HFFc6 (cell line): ENCODE measurements at regions not wholly inside any gene's neighbourhood (a gene's known extent, or its start where the extent isn't known, plus 50 kb on each side); places are given as distances from the start of the nearest gene placed in this dataset.

Source experiments
- DNase-seq: peaks from one replicate; pipeline ENCODE4 v3.0.0-alpha.2; 2018
- H3K27ac Mint-ChIP-seq: 2 replicates; pipeline ENCODE4 v1.8.0; 2020; ENCODE audit warnings: mild to moderate bottlenecking, mixed read lengths
- H3K27me3 Mint-ChIP-seq: 2 replicates; pipeline ENCODE4 v1.8.0; 2021; ENCODE audit warnings: mild to moderate bottlenecking, moderate library complexity, mixed read lengths; ENCODE audit not compliant: insufficient read depth
- H3K36me3 Mint-ChIP-seq: 2 replicates; pipeline ENCODE4 v1.8.0; 2021; ENCODE audit warnings: low read depth, mixed read lengths
- H3K4me1 Mint-ChIP-seq: 2 replicates; pipeline ENCODE4 v1.8.0; 2020; ENCODE audit warnings: low read depth, mixed read lengths
- H3K4me3 Mint-ChIP-seq: 2 replicates; pipeline ENCODE4 v1.8.0; 2020; ENCODE audit warnings: mild to moderate bottlenecking, moderate library complexity, mixed read lengths
- H3K9me3 Mint-ChIP-seq: 2 replicates; pipeline ENCODE4 v1.8.0; 2020; ENCODE audit warnings: mild to moderate bottlenecking, mixed read lengths
- TF ChIP-seq, protein P1 (sequence below): fragments of 200-600 bp; sonication (generic); IDR thresholded peaks from 2 replicates; pipeline ENCODE4 v1.5.0; 2021; ENCODE audit warnings: antibody characterized with exemption, mild to moderate bottlenecking

DNA sequence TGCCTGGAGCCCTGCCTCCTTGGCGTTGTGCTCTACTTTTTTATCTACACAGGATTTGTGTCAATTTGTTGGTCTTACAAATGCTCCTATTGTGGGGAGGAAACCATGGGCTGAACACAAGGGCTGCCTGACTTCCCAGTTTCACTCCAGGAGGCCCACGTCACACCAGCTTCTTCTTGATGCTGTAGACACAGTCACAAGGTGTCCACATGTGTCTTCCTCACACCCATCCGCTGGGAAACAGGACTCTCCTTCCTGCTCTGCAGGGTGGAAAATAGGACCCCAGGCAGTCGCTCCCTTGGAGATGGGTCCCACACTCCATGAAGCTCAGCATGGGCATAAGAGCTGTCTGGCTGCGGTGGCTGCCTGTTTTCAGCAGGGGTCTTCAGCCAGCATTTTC, 468.2 kb downstream of the EPHA4 start:
- Mint-ChIP-seq H3K4me1 (peaks cover 12% of the 10 kb centered on the region; the same call in 1 of the 2 replicates), H3K27me3 (no peaks in the 10 kb centered on the region; the same call in 1 of the 2 replicates), H3K27ac (peak overlapping the region; percentile 70; the same call in 1 of the 2 replicates), H3K4me3 (peak overlapping the region; percentile 73; the same call in 1 of the 2 replicates), H3K9me3 (no peaks in the 10 kb centered on the region), H3K36me3 (no peaks in the 10 kb centered on the region; the same call in 1 of the 2 replicates)
- no peak for DNase-seq
- TF ChIP-seq, protein P1, sequence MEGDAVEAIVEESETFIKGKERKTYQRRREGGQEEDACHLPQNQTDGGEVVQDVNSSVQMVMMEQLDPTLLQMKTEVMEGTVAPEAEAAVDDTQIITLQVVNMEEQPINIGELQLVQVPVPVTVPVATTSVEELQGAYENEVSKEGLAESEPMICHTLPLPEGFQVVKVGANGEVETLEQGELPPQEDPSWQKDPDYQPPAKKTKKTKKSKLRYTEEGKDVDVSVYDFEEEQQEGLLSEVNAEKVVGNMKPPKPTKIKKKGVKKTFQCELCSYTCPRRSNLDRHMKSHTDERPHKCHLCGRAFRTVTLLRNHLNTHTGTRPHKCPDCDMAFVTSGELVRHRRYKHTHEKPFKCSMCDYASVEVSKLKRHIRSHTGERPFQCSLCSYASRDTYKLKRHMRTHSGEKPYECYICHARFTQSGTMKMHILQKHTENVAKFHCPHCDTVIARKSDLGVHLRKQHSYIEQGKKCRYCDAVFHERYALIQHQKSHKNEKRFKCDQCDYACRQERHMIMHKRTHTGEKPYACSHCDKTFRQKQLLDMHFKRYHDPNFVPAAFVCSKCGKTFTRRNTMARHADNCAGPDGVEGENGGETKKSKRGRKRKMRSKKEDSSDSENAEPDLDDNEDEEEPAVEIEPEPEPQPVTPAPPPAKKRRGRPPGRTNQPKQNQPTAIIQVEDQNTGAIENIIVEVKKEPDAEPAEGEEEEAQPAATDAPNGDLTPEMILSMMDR = no peak

DNA sequence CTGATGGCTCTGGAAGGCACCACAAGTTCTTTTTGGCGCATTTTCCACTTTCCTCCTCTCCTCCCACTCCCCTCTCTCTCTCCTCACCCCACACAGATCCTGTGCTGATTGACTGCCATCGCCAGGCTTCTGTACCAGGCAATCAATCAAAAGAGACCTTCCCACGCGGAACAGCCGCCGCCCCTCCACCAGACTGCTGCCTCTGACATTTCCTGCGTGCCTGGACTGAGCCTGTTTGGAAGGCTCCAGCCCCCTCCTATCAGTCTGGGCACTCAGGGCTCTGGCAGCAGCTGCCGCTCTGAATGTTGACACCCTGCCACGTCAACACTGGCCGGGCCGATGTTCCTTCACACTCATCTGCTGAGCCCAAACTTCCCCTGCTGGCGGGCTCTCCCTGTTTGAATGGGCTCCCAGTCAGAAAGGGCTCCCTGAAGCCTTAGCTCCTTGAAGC, 467.7 kb downstream of the EPHA4 start:
- no peak for DNase-seq
- TF ChIP-seq, protein P1 = no peak
- Mint-ChIP-seq H3K36me3 (no peaks in the 10 kb centered on the region; the same call in 1 of the 2 replicates), H3K27me3 (no peaks in the 10 kb centered on the region; the same call in 1 of the 2 replicates), H3K27ac (peak overlapping the region; percentile 70; the same call in 1 of the 2 replicates), H3K4me1 (peaks cover 12% of the 10 kb centered on the region; the same call in 1 of the 2 replicates), H3K9me3 (no peaks in the 10 kb centered on the region), H3K4me3 (peak overlapping the region; percentile 73; the same call in 1 of the 2 replicates)

DNA sequence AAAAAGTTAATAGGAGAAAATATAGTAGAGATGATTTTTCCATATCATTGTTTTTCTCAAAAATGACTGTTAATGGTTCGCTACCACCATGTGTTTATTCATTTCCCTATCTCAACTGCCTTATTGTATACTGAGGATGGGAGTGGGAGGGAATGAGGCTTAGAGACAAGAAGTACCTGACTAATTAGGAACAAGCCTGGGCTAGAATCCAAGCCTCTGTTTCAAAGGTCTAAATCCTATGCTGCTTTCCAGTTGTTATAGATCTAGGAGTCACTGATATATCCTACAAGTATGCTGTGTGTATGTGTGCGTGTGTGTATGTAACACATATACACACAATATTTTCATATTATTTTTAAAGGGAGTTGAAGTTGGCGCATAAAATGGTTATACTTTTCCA, 465.9 kb downstream of the EPHA4 start:
- peaks cover 12% of the 10 kb centered on the region; the same call in 1 of the 2 replicates for H3K4me1 Mint-ChIP-seq
- no peaks in the 10 kb centered on the region; the same call in 1 of the 2 replicates for H3K27me3 Mint-ChIP-seq
- no peak overlapping the region for H3K4me3 Mint-ChIP-seq
- DNase-seq = no peak
- H3K9me3 Mint-ChIP-seq = no peaks in the 10 kb centered on the region
- H3K27ac Mint-ChIP-seq = no peak overlapping the region
- TF ChIP-seq, protein P1 = no peak
- H3K36me3 Mint-ChIP-seq = no peaks in the 10 kb centered on the region

DNA sequence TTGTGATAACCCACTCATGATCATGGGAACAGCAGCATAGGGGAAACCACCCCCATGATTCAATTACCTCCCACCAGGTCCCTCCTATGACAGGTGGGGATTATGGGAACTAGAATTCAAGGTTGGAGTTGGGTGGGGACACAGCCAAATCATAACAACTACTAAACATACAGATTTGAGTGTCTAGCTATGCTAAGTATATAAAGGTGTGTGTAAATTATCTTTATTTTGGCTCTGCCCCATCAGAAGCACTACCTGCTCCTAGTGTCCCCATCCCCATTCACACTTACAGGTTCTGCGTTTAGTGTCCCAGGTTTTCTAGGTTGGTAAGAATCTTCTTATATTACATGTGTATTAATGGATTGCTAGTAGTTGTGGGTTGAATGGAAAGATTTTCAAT, 464.7 kb downstream of the EPHA4 start:
- DNase-seq = no peak
- no peaks in the 10 kb centered on the region for H3K36me3 Mint-ChIP-seq
- H3K9me3 Mint-ChIP-seq = no peaks in the 10 kb centered on the region
- no peak overlapping the region for H3K4me3 Mint-ChIP-seq
- peaks cover 12% of the 10 kb centered on the region; the same call in 1 of the 2 replicates for H3K4me1 Mint-ChIP-seq
- TF ChIP-seq, protein P1 = no peak
- no peaks in the 10 kb centered on the region; the same call in 1 of the 2 replicates for H3K27me3 Mint-ChIP-seq
- no peak overlapping the region for H3K27ac Mint-ChIP-seq

DNA sequence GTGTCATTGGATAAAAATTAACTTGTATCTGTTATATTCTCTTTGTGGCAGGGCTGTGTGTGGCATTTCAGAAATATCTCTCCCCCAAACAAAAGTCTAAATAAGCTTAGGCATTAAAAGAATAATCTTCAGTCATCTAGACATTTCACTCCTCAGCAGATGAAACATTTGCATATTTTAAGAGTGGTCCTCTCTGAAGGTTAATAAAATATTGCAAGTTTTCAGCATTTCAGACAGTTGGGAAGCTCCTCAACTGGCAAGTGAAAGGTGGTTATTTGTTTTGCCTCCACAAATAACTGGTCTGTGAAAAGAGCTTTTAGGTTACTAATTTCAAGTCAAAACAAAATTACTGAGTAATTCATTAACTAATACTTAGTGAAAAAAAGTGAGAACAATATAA, 462.6 kb downstream of the EPHA4 start:
- H3K27ac Mint-ChIP-seq = no peak overlapping the region
- DNase-seq = no peak
- peaks cover 3% of the 10 kb centered on the region; the same call in 1 of the 2 replicates for H3K4me1 Mint-ChIP-seq
- TF ChIP-seq, protein P1 = no peak
- H3K4me3 Mint-ChIP-seq = no peak overlapping the region
- H3K9me3 Mint-ChIP-seq = no peaks in the 10 kb centered on the region
- H3K36me3 Mint-ChIP-seq = no peaks in the 10 kb centered on the region
- no peaks in the 10 kb centered on the region; the same call in 1 of the 2 replicates for H3K27me3 Mint-ChIP-seq
